Muscle layer of duodenum (tissue), 2 donors: ENCODE measurements at regions not wholly inside any gene's neighbourhood (a gene's known extent, or its start where the extent isn't known, plus 50 kb on each side); places are given as distances from the start of the nearest gene placed in this dataset.
"Not testable (repeated sequence)": the region's sequence is repeated elsewhere in the genome, so short reads cannot be mapped to it uniquely, and the experiment has no call there.

Experiments
- H3K27ac ChIP-seq: one replicate; pipeline ENCODE4 v1.7.0; 2013; ENCODE audit warnings: mild to moderate bottlenecking, low read length
- H3K27me3 ChIP-seq: one replicate; pipeline ENCODE4 v1.7.0; 2013; ENCODE audit warnings: low read depth, mild to moderate bottlenecking, control low read depth, low read length
- H3K36me3 ChIP-seq, 2 donors: one replicate each; pipeline ENCODE4 v1.7.0; 2013; ENCODE audit warnings: low read length in 2 of 2, control low read depth in 1 of 2, mild to moderate bottlenecking in 1 of 2; ENCODE audit not compliant: insufficient read depth in 2 of 2, control insufficient read depth in 1 of 2
- H3K4me1 ChIP-seq, 2 donors: one replicate each; pipeline ENCODE4 v1.7.0; 2013; ENCODE audit warnings: low read length in 2 of 2, mild to moderate bottlenecking in 2 of 2, control low read depth in 1 of 2, moderate library complexity in 1 of 2; ENCODE audit not compliant: insufficient read depth in 2 of 2, control insufficient read depth in 1 of 2
- H3K4me3 ChIP-seq, 2 donors: one replicate each; pipeline ENCODE4 v1.7.0; 2013; ENCODE audit warnings: low read length in 2 of 2, low read depth in 1 of 2, mild to moderate bottlenecking in 1 of 2
- H3K9me3 ChIP-seq, 2 donors: one replicate each; pipeline ENCODE4 v1.7.0; 2013; ENCODE audit warnings: low read length in 2 of 2, control low read depth in 1 of 2, mild to moderate bottlenecking in 1 of 2; ENCODE audit not compliant: control insufficient read depth in 1 of 2
- donor health status: healthy.

DNA sequence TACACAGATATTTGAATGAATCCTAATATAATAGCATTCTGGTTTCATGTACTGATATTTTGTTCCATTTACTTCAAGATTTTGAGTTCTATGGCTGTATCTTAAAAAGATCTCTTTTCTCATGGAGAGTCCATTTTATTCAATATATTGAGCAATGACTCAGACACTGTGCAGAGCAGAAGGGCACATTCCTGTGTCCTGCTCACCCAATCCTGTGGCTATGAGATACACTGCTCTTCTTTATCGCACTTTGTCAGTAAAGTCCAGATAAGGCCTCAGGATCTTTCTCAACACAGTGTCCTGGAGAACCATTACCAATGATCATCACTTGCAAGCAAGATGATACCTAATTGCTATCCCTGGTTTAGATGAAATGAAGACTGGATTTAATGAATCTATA lies 155.0 kb downstream of the CYSLTR2 start:
- Histone ChIP-seq H3K4me3 (no peak overlapping the region), H3K9me3 (no peaks in the 10 kb centered on the region), H3K27ac (no peak overlapping the region), H3K4me1 (peaks cover 0 to 6% of the 10 kb centered on the region in 2 donors), H3K36me3 (no peaks in the 10 kb centered on the region), H3K27me3 (no peaks in the 10 kb centered on the region)

DNA sequence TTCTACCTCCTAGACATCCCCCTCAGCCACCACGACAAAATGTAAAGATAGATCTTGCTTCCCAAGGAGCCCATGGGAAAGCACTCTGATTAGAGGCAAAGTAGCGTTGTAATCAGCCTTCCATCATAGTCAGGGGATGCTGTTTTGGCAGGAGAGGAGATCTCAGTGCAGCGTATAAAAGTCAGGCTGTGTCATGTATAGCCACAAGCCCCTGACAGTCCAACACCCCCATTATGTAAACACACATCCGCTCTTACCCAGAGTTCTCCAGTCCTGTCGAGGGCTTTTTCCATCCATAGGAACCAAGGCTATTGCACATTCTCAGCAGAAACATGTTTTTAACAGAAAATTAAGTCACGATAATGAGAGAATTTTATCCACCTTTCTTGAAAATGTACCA lies 156.3 kb downstream of the CYSLTR2 start:
- no peaks in the 10 kb centered on the region for H3K9me3 ChIP-seq
- H3K4me1 ChIP-seq: peaks cover 0 to 3% of the 10 kb centered on the region in 2 donors
- H3K4me3 ChIP-seq: no peak overlapping the region
- H3K27me3 ChIP-seq: no peaks in the 10 kb centered on the region
- no peak overlapping the region for H3K27ac ChIP-seq
- H3K36me3 ChIP-seq: no peaks in the 10 kb centered on the region

DNA sequence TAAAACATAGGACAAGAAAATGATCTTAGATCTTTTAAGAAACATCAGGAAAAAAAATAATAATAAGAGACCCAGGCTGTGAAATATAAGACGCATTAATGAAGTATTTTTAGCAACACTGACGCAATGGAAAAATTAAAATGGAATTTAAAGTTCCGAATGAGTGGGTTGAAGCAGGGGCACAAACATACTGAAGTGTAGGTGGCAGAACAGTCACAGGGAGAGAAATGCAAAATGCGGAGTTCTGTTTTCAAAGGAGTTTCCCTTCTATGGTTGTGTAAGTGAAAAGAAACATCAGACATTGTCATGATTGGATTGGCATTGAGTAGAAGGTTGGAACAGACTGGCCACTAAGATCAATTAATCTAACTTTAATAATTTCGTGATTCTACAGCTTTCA lies 159.8 kb downstream of the CYSLTR2 start:
- no peaks in the 10 kb centered on the region for H3K27me3 ChIP-seq
- H3K36me3 ChIP-seq: no peaks in the 10 kb centered on the region
- H3K27ac ChIP-seq: no peak overlapping the region
- H3K4me1 ChIP-seq: no peaks in the 10 kb centered on the region
- H3K9me3 ChIP-seq: no peaks in the 10 kb centered on the region
- no peak overlapping the region for H3K4me3 ChIP-seq

- Histone ChIP-seq H3K27ac (no peak overlapping the region), H3K27me3 (no peaks in the 10 kb centered on the region), H3K36me3 (no peaks in the 10 kb centered on the region), H3K4me1 (no peaks in the 10 kb centered on the region), H3K9me3 (no peaks in the 10 kb centered on the region), H3K4me3 (peak overlapping the region in 1 of 2 donors; percentile 4)
Measured at GRCh38 chr13:48816700-48817099, 159.0 kb upstream of the FNDC3A start.

GRCh38 chr13:48817166-48817802 lies 158.4 kb upstream of the FNDC3A start:
- Histone ChIP-seq H3K9me3 (no peaks in the 10 kb centered on the region), H3K36me3 (no peaks in the 10 kb centered on the region), H3K27ac (no peak overlapping the region), H3K4me3 (peak overlapping the region in 1 of 2 donors; percentile 4), H3K27me3 (no peaks in the 10 kb centered on the region), H3K4me1 (no peaks in the 10 kb centered on the region)

DNA sequence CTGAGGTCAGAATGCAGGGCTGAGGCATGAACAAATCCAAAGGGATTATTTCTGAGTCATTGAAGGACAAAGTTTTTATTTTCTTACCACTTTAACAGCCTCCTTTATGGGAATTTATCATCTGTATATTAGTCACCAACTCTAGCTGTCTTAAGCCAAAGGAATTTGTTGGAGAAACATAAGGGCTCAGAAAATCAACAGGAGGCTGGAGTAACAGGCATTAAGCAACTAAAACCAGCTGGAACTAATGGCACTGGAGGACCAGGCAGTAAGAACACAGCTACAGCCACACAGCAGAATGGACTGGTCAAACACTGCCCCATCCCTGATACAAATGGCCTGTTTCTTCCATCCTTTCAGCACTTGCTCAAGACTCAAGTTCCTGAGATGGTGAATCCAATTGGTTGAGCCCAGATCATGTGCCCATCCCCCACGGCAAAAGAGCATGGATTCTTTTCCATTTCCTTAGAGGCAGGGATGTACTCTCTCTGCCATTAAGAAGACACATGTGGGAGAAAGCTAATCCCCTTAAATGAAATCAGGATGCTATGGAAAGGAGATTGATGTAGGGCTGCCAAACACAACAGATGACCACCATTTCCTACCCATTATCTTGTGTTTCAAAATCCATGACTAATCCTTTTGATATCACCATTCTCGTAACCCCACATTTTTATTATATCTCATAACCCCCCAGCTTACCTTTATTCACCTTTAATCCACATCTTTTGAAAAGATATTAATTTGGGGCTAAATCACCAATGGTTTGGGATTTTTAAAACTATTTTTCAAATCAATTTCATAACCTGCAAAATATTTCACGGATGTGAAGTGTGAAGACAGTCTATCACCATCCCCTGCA lies 157.0 kb upstream of the FNDC3A start:
- Histone ChIP-seq H3K36me3 (no peaks in the 10 kb centered on the region), H3K9me3 (no peaks in the 10 kb centered on the region), H3K27ac (no peak overlapping the region), H3K4me3 (no peak overlapping the region), H3K4me1 (no peaks in the 10 kb centered on the region), H3K27me3 (no peaks in the 10 kb centered on the region)

DNA sequence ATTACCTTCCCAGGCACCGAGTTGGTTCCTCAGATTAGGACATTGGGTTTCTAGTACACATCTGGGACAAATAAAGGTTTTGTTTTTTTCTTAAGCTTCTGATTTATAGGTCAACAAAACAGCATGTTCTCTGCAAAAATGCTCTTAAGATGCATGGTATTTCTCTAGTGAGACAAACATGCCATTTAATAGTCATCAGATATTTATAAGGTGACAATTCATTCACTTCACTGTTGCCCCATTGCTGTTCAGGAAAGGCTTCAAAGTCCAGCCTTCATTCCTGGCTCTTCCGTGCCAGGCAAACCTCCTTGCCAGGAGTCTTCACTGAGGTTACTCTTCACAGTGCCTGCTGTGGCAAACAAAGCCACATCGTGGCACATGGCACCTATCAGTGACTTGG lies 156.3 kb upstream of the FNDC3A start:
- H3K36me3 ChIP-seq: no peaks in the 10 kb centered on the region
- H3K9me3 ChIP-seq: no peaks in the 10 kb centered on the region
- no peaks in the 10 kb centered on the region for H3K4me1 ChIP-seq
- H3K4me3 ChIP-seq: no peak overlapping the region
- H3K27ac ChIP-seq: no peak overlapping the region
- H3K27me3 ChIP-seq: no peaks in the 10 kb centered on the region

- Histone ChIP-seq H3K4me3 (no peak overlapping the region), H3K27ac (no peak overlapping the region), H3K9me3 (no peaks in the 10 kb centered on the region), H3K4me1 (no peaks in the 10 kb centered on the region), H3K27me3 (no peaks in the 10 kb centered on the region), H3K36me3 (no peaks in the 10 kb centered on the region)
Measured at GRCh38 chr13:48819899-48820298, 155.8 kb upstream of the FNDC3A start.

DNA sequence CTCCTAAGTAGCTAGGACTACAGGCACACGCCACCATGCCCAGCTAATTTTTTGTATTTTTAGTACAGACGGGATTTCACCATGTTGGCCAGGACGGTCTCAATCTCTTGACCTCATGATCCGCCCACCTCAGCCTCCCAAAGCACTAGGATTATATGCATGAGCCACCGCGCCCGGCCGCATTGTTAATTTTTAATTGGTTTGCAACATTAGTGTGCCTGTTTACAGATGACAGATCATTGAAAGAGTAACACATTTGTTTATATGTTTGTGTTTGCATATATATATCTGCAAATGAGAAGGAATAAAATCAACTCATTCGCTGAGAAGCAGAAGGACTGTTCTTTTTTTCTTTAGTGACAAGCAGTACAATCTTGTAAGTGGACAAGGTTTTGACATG lies 152.2 kb upstream of the FNDC3A start:
- peaks cover 0 to 12% of the 10 kb centered on the region in 2 donors for H3K9me3 ChIP-seq
- H3K36me3 ChIP-seq, H3K27ac ChIP-seq, H3K4me3 ChIP-seq, H3K27me3 ChIP-seq, H3K4me1 ChIP-seq: not testable (repeated sequence)

- no peak overlapping the region for H3K4me3 ChIP-seq
- no peak overlapping the region for H3K27ac ChIP-seq
- peaks cover 0 to 12% of the 10 kb centered on the region in 2 donors for H3K9me3 ChIP-seq
- H3K4me1 ChIP-seq: no peaks in the 10 kb centered on the region
- H3K27me3 ChIP-seq: no peaks in the 10 kb centered on the region
- H3K36me3 ChIP-seq: no peaks in the 10 kb centered on the region
Measured at GRCh38 chr13:48826039-48826438, 149.7 kb upstream of the FNDC3A start.

DNA sequence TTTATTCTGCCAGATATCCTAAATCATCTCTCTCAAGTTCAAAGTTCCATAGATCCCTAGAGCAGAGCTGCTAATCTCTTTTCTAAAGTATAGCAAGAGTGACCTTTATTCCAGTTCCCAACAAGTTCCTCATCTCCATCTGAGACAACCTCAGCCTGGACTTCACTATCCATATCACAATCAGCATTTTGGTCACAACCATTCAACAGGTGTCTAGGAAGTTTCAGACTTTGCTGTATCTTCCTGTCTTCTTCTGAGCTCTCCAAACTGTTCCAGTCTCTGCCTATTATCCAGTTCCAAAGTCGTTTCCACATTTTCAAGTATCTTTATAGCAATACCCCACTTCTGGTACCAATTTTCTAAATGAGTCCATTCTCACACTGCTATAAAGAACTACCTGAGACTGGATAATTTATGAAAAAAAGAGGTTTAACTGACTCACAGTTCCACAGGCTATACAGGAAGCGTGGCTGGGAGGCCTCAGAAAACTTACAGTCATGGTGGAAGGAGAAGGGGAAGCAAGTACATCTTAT lies 148.7 kb upstream of the FNDC3A start:
- H3K4me3 ChIP-seq: not testable (repeated sequence)

More for the DNA sequence above, 148.7 kb upstream of the FNDC3A start:
- not testable (repeated sequence) for H3K4me1 ChIP-seq, H3K36me3 ChIP-seq, H3K27ac ChIP-seq, H3K27me3 ChIP-seq
- H3K9me3 ChIP-seq: peaks cover 0 to 19% of the 10 kb centered on the region in 2 donors
